Ovary (tissue), 3 donors: ENCODE measurements at regions not wholly inside any gene's neighbourhood (a gene's known extent, or its start where the extent isn't known, plus 50 kb on each side); places are given as distances from the start of the nearest gene placed in this dataset.

Source experiments
- POLR2A ChIP-seq: fragments of 450-650 bp; IDR thresholded peaks from one replicate; pipeline ENCODE4 v1.6.1; 2017; ENCODE audit warnings: antibody characterized with exemption, mild to moderate bottlenecking, moderate library complexity
- TF ChIP-seq, protein P1 (sequence below), 3 donors: fragments of 450-650 bp in 2 of 3; fragments of 200-600 bp in 1 of 3; IDR thresholded peaks; one replicate each; pipeline versions ENCODE4 v1.5.1 to v1.8.0; 2016 to 2022; ENCODE audit warnings: antibody characterized with exemption in 3 of 3, mild to moderate bottlenecking in 1 of 3
- donor health status: DM: no; HTN: no; CAD: no.

- TF ChIP-seq, protein P1, sequence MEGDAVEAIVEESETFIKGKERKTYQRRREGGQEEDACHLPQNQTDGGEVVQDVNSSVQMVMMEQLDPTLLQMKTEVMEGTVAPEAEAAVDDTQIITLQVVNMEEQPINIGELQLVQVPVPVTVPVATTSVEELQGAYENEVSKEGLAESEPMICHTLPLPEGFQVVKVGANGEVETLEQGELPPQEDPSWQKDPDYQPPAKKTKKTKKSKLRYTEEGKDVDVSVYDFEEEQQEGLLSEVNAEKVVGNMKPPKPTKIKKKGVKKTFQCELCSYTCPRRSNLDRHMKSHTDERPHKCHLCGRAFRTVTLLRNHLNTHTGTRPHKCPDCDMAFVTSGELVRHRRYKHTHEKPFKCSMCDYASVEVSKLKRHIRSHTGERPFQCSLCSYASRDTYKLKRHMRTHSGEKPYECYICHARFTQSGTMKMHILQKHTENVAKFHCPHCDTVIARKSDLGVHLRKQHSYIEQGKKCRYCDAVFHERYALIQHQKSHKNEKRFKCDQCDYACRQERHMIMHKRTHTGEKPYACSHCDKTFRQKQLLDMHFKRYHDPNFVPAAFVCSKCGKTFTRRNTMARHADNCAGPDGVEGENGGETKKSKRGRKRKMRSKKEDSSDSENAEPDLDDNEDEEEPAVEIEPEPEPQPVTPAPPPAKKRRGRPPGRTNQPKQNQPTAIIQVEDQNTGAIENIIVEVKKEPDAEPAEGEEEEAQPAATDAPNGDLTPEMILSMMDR (IDR thresholded peaks at IDR 0.05): no peak
- TF ChIP-seq POLR2A: no peak
Observed at GRCh38 chr2:352696-353095, 64.8 kb upstream of the ALKAL2 start.
